GM18870 (cell line): ENCODE measurements at regions not wholly inside any gene's neighbourhood (a gene's known extent, or its start where the extent isn't known, plus 50 kb on each side); places are given as distances from the start of the nearest gene placed in this dataset.

Experiments
- ATAC-seq: cut with Tn5 transposase; IDR thresholded peaks from one replicate; pipeline ENCODE4 v1.9.1; 2021; ENCODE audit warnings: moderate library complexity; ENCODE audit not compliant: unreplicated experiment

DNA sequence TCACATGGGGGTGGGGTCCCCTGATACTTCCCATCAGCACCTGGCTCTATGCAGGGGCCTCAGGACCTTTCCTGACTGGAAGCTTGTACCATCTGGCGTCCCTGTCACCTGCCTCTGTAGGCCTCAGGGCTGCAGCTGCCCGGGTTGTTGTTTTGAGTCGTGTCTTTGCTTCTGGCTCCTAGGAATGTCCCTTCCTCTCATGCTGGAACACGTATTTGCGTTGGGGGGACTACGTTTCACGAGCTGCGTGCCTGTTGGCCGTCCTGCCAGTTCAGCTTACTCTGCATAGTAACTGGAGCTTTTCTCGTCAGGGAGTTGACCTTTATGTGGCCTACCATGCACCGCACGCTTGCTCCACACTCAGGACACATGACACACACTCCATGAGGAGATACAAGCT lies 54.9 kb upstream of the IRX4 start:
- ATAC-seq, result no peak

DNA sequence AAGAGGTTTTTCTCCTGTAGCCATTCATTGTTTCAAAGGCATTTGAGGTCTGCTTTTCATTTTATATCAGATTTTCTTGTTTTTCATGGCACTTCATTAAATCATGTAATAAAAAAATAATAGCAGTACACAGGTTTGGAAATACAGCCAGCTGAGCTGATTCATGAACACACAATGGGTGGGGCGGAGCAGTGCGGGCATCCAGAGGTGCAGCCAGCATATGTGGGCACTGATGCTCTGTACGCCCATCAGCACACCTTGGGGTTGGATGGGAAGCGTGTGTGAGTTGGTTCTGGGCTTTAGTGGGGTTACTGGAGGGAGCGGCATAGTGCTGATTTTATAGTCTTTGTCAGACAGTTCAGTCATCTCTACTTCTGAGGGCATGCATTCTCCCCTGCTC lies 54.2 kb upstream of the IRX4 start:
- ATAC-seq, result no peak

DNA sequence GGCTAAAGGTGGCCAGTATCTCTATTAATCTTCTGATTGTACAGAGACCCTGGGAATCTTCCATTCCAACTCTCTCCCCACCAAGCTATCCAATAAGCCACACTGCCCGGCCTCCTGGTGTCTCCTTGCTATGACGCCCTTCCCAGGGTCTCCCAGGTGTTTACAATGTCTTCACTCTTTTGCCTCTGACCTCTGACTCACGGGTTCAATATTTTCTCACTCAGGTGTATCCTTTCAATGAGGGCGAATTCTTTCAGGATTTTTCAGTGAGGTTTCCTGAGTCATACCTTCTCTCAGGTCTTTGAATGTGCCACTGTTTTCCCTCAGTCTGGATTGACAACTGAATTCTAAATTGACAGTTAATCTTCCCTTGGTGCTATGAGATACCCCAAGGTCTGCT lies 53.7 kb upstream of the IRX4 start:
- ATAC-seq, result no peak

- no peak for ATAC-seq
Observed at GRCh38 chr5:1934801-1935429, 52.2 kb upstream of the IRX4 start.

DNA sequence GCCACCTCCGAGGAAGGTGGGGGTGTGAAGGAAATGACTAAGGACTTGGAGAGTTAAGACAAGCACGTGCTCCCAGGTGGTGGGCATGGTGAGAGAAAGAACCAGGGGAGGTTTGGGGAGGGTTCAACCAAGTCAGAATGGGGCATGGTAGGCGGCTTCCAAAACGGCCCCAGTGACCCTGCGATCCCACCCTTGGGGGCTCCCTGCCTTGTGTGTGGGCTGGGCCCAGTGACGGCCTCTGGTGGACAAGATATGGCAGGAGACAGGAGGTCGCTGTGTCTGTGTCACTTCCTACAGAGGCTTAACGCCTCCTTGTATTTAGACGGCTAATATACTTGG lies 51.3 kb upstream of the IRX4 start:
- no peak for ATAC-seq

- ATAC-seq, result no peak
Observed at GRCh38 chr5:1933364-1934055, 50.8 kb upstream of the IRX4 start.
